Breast epithelium (tissue), 4 donors: ENCODE measurements at regions not wholly inside any gene's neighbourhood (a gene's known extent, or its start where the extent isn't known, plus 50 kb on each side); places are given as distances from the start of the nearest gene placed in this dataset.
A peak's percentile ranks its signal among the peaks of the same experiment; 100 is the strongest.

Experiments
- DNase-seq, 2 donors: peaks; one replicate each; pipeline ENCODE4 v3.0.0-alpha.2; 2019; ENCODE audit warnings: low spot score in 2 of 2
- H3K27ac ChIP-seq, 2 donors: fragments of 200-600 bp; sonication (generic) in 1 of 2; one replicate each; pipeline ENCODE4 v1.5.1; 2016 to 2019; ENCODE audit warnings: mild to moderate bottlenecking in 1 of 2
- H3K27me3 ChIP-seq, 2 donors: fragments of 200-600 bp; sonication (generic) in 1 of 2; one replicate each; pipeline versions ENCODE4 v1.5.1 to v1.6.0; 2017 to 2019; ENCODE audit warnings: control low read depth in 1 of 2, mild to moderate bottlenecking in 1 of 2
- H3K36me3 ChIP-seq: fragments of 200-600 bp; one replicate; pipeline ENCODE4 v1.5.1; 2019
- H3K4me1 ChIP-seq, 2 donors: fragments of 200-600 bp; sonication (generic); one replicate each; pipeline ENCODE4 v1.5.1; 2016 to 2019; ENCODE audit warnings: control low read depth in 1 of 2
- H3K4me3 ChIP-seq, 3 donors: fragments of 200-600 bp; sonication (generic); 1 replicate in 2 of 3; 2 replicates in 1 of 3; pipeline ENCODE4 v1.5.1; 2016 to 2019; ENCODE audit warnings: mild to moderate bottlenecking in 3 of 3, moderate library complexity in 2 of 3
- H3K9me3 ChIP-seq, 2 donors: fragments of 200-600 bp; sonication (generic) in 1 of 2; one replicate each; pipeline ENCODE4 v1.5.1; 2016 to 2019; ENCODE audit warnings: control low read depth in 1 of 2
- CTCF ChIP-seq, 3 donors: fragments of 450-650 bp; IDR thresholded peaks; one replicate each; pipeline ENCODE4 v1.5.1; 2016 to 2017; ENCODE audit warnings: antibody characterized with exemption in 3 of 3, mild to moderate bottlenecking in 3 of 3, moderate library complexity in 3 of 3
- POLR2A ChIP-seq: fragments of 450-650 bp; IDR thresholded peaks from one replicate; pipeline ENCODE4 v1.6.1; 2016; ENCODE audit warnings: antibody characterized with exemption, mild to moderate bottlenecking, moderate library complexity
- POLR2AphosphoS5 ChIP-seq, 3 donors: sonication (generic); formaldehyde crosslinking; IDR thresholded peaks; one replicate each; pipeline ENCODE4 v1.6.1; 2017; ENCODE audit warnings: antibody characterized with exemption in 3 of 3
- intact Hi-C: fragments of 100-400 bp; cut with DNase I; formaldehyde crosslinking; loops from one replicate; pipeline ENCODE4 v1.15.1; 2023; ENCODE audit warnings: low total_unique reads

GRCh38 chr5:74040065-74040551, 414.1 kb downstream of the ARHGEF28 start:
- DNase-seq, result no peak
- Histone ChIP-seq H3K9me3 (no peaks in the 10 kb centered on the region), H3K4me1 (no peaks in the 10 kb centered on the region), H3K36me3 (no peaks in the 10 kb centered on the region), H3K27me3 (no peaks in the 10 kb centered on the region), H3K4me3 (no peak overlapping the region), H3K27ac (no peak overlapping the region)
- intact Hi-C loops, result no loop called here
- no peak for TF ChIP-seq POLR2A
- TF ChIP-seq CTCF (IDR thresholded peaks at IDR 0.05), result no peak
- no peak for TF ChIP-seq POLR2AphosphoS5 (IDR thresholded peaks at IDR 0.05)

- no peaks in the 10 kb centered on the region for H3K27me3 ChIP-seq
- no peak overlapping the region for H3K4me3 ChIP-seq
- DNase-seq, result no peak
- no peak for TF ChIP-seq POLR2AphosphoS5 (IDR thresholded peaks at IDR 0.05)
- TF ChIP-seq POLR2A, result no peak
- TF ChIP-seq CTCF (IDR thresholded peaks at IDR 0.05), result no peak
- H3K27ac ChIP-seq, result no peak overlapping the region
- no peaks in the 10 kb centered on the region for H3K36me3 ChIP-seq
- intact Hi-C loops, result loop anchor here (2.0 kb wide), 1 partner anchor 39 kb away; no protein-coding TSS in a partner anchor
- no peaks in the 10 kb centered on the region for H3K9me3 ChIP-seq
- H3K4me1 ChIP-seq, result no peaks in the 10 kb centered on the region
Measured at GRCh38 chr5:74037321-74037720, 411.3 kb downstream of the ARHGEF28 start.

- H3K36me3 ChIP-seq, result no peaks in the 10 kb centered on the region
- no peaks in the 10 kb centered on the region for H3K4me1 ChIP-seq
- H3K4me3 ChIP-seq, result no peak overlapping the region
- intact Hi-C loops, result no loop called here
- peak overlapping the region in 1 of 2 donors; percentile 33 for H3K27ac ChIP-seq
- DNase-seq, result no peak
- H3K27me3 ChIP-seq, result no peaks in the 10 kb centered on the region
- H3K9me3 ChIP-seq, result no peaks in the 10 kb centered on the region
- no peak for TF ChIP-seq POLR2A
- peak in 2 of 3 donors; percentile 24 to 26 for TF ChIP-seq CTCF (IDR thresholded peaks at IDR 0.05)
- peak in 1 of 3 donors; percentile 53 for TF ChIP-seq POLR2AphosphoS5 (IDR thresholded peaks at IDR 0.05)
Measured at GRCh38 chr5:74035521-74035937, 409.5 kb downstream of the ARHGEF28 start.

GRCh38 chr5:74034733-74035132, 408.7 kb downstream of the ARHGEF28 start:
- TF ChIP-seq POLR2AphosphoS5 (IDR thresholded peaks at IDR 0.05), result no peak
- TF ChIP-seq CTCF (IDR thresholded peaks at IDR 0.05), result no peak
- TF ChIP-seq POLR2A, result no peak
- Histone ChIP-seq H3K27me3 (no peaks in the 10 kb centered on the region), H3K27ac (peak overlapping the region; percentile 22 to 33), H3K9me3 (no peaks in the 10 kb centered on the region), H3K36me3 (no peaks in the 10 kb centered on the region), H3K4me3 (no peak overlapping the region), H3K4me1 (no peaks in the 10 kb centered on the region)
- intact Hi-C loops, result no loop called here
- DNase-seq, result peak in 1 of 2 donors; percentile 53

- no peak for DNase-seq
- Histone ChIP-seq H3K27me3 (no peaks in the 10 kb centered on the region), H3K4me1 (no peaks in the 10 kb centered on the region), H3K36me3 (no peaks in the 10 kb centered on the region), H3K9me3 (no peaks in the 10 kb centered on the region), H3K27ac (no peak overlapping the region), H3K4me3 (no peak overlapping the region)
- TF ChIP-seq POLR2A (no peak), POLR2AphosphoS5 (IDR thresholded peaks at IDR 0.05) (no peak), CTCF (IDR thresholded peaks at IDR 0.05) (no peak)
- intact Hi-C loops, result no loop called here
Measured at GRCh38 chr5:74032617-74033016, 406.6 kb downstream of the ARHGEF28 start.
